NCI-H69 (cell line): ENCODE measurements at regions not wholly inside any gene's neighbourhood (a gene's known extent, or its start where the extent isn't known, plus 50 kb on each side); places are given as distances from the start of the nearest gene placed in this dataset.
"Not testable (repeated sequence)": the region's sequence is repeated elsewhere in the genome, so short reads cannot be mapped to it uniquely, and the experiment has no call there.

Source experiments
- DNase-seq: peaks from one replicate; lab custom pipeline; 2025; lab: John Stamatoyannopoulos, UW

- peak; percentile 29 for DNase-seq
Measured at GRCh38 chr14:28121512-28122297, 644.9 kb upstream of the FOXG1 start.

GRCh38 chr14:28130610-28131284 is 635.8 kb upstream of the FOXG1 start:
- peak; percentile 88 for DNase-seq

- peak; percentile 90 for DNase-seq
Measured at GRCh38 chr14:28138341-28138740, 628.2 kb upstream of the FOXG1 start.

GRCh38 chr14:28141662-28142061 is 624.9 kb upstream of the FOXG1 start:
- DNase-seq: peak; percentile 71

GRCh38 chr14:28142400-28143015 is 624.1 kb upstream of the FOXG1 start:
- DNase-seq: peak; percentile 81

- peak; percentile 48 for DNase-seq
Measured at GRCh38 chr14:28143316-28143715, 623.3 kb upstream of the FOXG1 start.

GRCh38 chr14:28151926-28152325 is 614.7 kb upstream of the FOXG1 start:
- DNase-seq: no peak

- DNase-seq: no peak
Measured at GRCh38 chr14:28152453-28153044, 614.0 kb upstream of the FOXG1 start.

GRCh38 chr14:28157289-28157869 is 609.2 kb upstream of the FOXG1 start:
- DNase-seq: no peak

GRCh38 chr14:28157887-28158791 is 608.4 kb upstream of the FOXG1 start:
- DNase-seq: no peak

GRCh38 chr14:28161040-28161439 is 605.5 kb upstream of the FOXG1 start:
- no peak for DNase-seq

GRCh38 chr14:28163233-28163632 is 603.4 kb upstream of the FOXG1 start:
- DNase-seq: peak; percentile 76

- DNase-seq: peak; percentile 71
Measured at GRCh38 chr14:28163897-28164296, 602.7 kb upstream of the FOXG1 start.

GRCh38 chr14:28187902-28188830 is 578.4 kb upstream of the FOXG1 start:
- DNase-seq: not testable (repeated sequence)

- no peak for DNase-seq
Measured at GRCh38 chr14:28196878-28197277, 569.7 kb upstream of the FOXG1 start.

GRCh38 chr14:28220391-28220790 is 546.2 kb upstream of the FOXG1 start:
- peak; percentile 97 for DNase-seq

GRCh38 chr14:28240909-28241308 is 525.7 kb upstream of the FOXG1 start:
- DNase-seq: no peak

- peak; percentile 88 for DNase-seq
Measured at GRCh38 chr14:28242895-28243294, 523.7 kb upstream of the FOXG1 start.

GRCh38 chr14:28243600-28243999 is 523.0 kb upstream of the FOXG1 start:
- peak; percentile 15 for DNase-seq

GRCh38 chr14:28245216-28245615 is 521.4 kb upstream of the FOXG1 start:
- DNase-seq: no peak
